GM12891 (cell line): ENCODE measurements at regions not wholly inside any gene's neighbourhood (a gene's known extent, or its start where the extent isn't known, plus 50 kb on each side); places are given as distances from the start of the nearest gene placed in this dataset.

ENCODE experiments used
- POLR2A ChIP-seq: IDR thresholded peaks from 2 replicates; pipeline ENCODE4 v1.6.1; 2011; ENCODE audit warnings: low read depth, low read length, control low read depth
- POLR2AphosphoS5 ChIP-seq: IDR thresholded peaks from 2 replicates; pipeline ENCODE4 v1.6.1; 2011; ENCODE audit warnings: low read depth, low read length, control low read depth
- TAF1 ChIP-seq: IDR thresholded peaks from 2 replicates; pipeline ENCODE4 v1.6.1; 2011; ENCODE audit warnings: low read depth, low read length, control low read depth

DNA sequence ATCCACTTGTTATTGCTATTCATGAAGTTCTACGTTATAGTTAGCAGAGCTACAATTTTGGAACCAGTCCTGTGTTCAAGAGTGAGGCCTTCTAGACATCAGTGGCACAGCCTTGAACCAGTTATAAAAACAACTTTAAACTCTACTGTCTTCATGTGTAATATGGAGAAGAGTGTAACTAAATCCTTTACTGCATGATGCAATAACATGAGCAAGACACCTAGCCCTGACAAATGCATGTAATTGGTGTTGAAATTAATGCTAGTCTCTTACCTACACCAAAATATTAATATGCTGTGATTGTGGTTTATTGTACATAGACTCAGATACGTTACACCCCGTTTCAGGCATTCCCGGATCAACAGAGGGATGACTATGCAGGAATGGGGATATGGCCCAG, 654.6 kb downstream of the IRX1 start:
- no peak for TF ChIP-seq POLR2A
- TF ChIP-seq TAF1 = no peak
- TF ChIP-seq POLR2AphosphoS5 = no peak
